Testis (tissue), 2 donors: ENCODE measurements at regions not wholly inside any gene's neighbourhood (a gene's known extent, or its start where the extent isn't known, plus 50 kb on each side); places are given as distances from the start of the nearest gene placed in this dataset.

Experiments
- POLR2A ChIP-seq: fragments of 450-650 bp; IDR thresholded peaks from one replicate; pipeline ENCODE4 v1.6.1; 2017; ENCODE audit warnings: antibody characterized with exemption, mild to moderate bottlenecking, moderate library complexity
- TF ChIP-seq, protein P1 (sequence below), 3 experiments: fragments of 450-650 bp in 2 of 3; fragments of 200-600 bp in 1 of 3; sonication (generic) in 1 of 3; IDR thresholded peaks; one replicate each; pipeline ENCODE4 v1.5.1; 2016 to 2019; ENCODE audit warnings: antibody characterized with exemption in 3 of 3, mild to moderate bottlenecking in 2 of 3, moderate library complexity in 1 of 3

DNA sequence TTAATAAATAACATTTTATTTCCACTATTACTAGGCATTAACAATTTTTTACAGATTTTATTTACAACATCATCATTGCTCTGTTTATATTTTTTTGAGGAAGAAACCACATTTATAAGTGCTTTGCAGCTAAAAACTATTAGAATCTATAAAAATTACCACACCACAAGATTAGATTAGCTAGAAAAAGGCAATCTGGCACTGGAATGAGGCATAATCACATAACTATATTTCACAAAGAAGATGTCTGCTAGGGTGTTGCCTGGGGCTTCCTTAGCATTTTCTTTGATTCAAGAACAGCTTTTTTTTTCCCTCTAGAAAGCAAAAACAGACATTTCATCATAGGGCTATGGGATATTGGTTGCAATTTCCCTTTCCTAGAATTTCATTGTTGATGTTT, 2169.2 kb downstream of the MRPL39 start:
- TF ChIP-seq, protein P1, sequence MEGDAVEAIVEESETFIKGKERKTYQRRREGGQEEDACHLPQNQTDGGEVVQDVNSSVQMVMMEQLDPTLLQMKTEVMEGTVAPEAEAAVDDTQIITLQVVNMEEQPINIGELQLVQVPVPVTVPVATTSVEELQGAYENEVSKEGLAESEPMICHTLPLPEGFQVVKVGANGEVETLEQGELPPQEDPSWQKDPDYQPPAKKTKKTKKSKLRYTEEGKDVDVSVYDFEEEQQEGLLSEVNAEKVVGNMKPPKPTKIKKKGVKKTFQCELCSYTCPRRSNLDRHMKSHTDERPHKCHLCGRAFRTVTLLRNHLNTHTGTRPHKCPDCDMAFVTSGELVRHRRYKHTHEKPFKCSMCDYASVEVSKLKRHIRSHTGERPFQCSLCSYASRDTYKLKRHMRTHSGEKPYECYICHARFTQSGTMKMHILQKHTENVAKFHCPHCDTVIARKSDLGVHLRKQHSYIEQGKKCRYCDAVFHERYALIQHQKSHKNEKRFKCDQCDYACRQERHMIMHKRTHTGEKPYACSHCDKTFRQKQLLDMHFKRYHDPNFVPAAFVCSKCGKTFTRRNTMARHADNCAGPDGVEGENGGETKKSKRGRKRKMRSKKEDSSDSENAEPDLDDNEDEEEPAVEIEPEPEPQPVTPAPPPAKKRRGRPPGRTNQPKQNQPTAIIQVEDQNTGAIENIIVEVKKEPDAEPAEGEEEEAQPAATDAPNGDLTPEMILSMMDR (IDR thresholded peaks at IDR 0.05), result no peak
- no peak for TF ChIP-seq POLR2A
